ENCODE measurements at regions not wholly inside any gene's neighbourhood (a gene's known extent, or its start where the extent isn't known, plus 50 kb on each side); places are given as distances from the start of the nearest gene placed in this dataset.
"Not testable (repeated sequence)": the region's sequence is repeated elsewhere in the genome, so short reads cannot be mapped to it uniquely, and the experiment has no call there.

DNA sequence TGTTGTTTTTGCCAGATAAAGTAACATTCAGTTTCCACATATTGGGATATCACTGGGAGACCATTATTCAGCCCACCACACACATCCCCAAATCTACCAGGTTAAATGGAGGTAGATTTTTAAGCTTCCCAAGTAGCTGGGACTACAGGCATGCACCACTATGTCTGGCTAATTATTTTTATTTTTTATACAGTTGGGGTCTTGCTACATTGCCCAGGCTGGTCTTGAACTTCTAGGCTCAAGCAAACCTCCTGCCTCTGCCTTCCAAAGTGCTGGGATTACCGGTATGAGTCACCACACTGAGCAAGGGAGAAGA is 96.6 kb upstream of the CHD2 start:
- 13 to 17% methylated on average over 1 of the region's 1 CpG for WGBS, 2 donors
- DNase-seq (ENCODE audit: low spot score in 2 of 2), result no peak
- intact Hi-C loops (cut with DNase I; ENCODE audit: low total_unique reads), result no loop called here
- no peak overlapping the region for H3K4me3 ChIP-seq (ENCODE audit: low read depth, poor library complexity, severe bottlenecking)
- TF ChIP-seq CTCF (IDR thresholded peaks at IDR 0.05), result no peak
- no peak for TF ChIP-seq POLR2A (IDR thresholded peaks at IDR 0.05)

- 20 to 24% methylated on average over 5 of the region's 5 CpGs for WGBS, 2 donors
- H3K4me3 ChIP-seq (ENCODE audit: low read depth, poor library complexity, severe bottlenecking), result no peak overlapping the region
- TF ChIP-seq CTCF (IDR thresholded peaks at IDR 0.05), result no peak
- no peak for TF ChIP-seq POLR2A (IDR thresholded peaks at IDR 0.05)
- DNase-seq (ENCODE audit: low spot score in 2 of 2), result peak; percentile 90 to 95
- intact Hi-C loops (cut with DNase I; ENCODE audit: low total_unique reads), result no loop called here
Measured at GRCh38 chr15:92803852-92804609, 96.1 kb upstream of the CHD2 start.

- DNase-seq (ENCODE audit: low spot score in 2 of 2); intact Hi-C loops (cut with DNase I; ENCODE audit: low total_unique reads); H3K4me3 ChIP-seq (ENCODE audit: low read depth, poor library complexity, severe bottlenecking): not testable (repeated sequence)
- WGBS, 2 donors, result 93 to 97% methylated on average over 5 of the region's 5 CpGs
Measured at GRCh38 chr15:92804610-92804936, 95.6 kb upstream of the CHD2 start.

DNA sequence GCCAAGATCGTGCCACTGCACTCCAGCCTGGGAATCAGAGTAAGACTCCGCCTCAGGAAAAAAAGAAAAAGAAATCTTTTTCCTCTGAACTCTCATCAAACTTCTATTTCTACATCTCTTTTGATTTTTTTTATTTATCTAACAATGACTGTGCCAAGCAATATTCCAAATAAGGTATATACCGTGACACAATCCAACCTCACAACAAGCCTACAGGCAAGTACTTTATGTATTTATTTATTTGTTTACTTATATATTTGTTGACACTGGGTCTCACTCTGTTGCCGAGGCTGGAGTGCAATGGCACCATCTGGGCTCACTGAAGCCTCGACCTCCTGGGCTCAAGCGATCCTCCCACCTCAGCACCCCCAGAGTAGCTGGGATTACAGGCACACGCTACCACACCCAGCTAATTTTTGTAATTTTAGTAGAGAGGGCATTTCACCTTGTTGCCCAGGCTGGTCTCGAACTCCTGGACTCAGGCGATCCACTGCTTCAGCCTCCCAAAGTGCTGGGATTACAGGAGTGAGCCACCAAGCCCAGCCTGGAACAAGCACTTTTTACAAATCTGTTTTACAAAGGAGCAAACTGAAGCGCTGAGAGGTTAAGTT is 94.9 kb upstream of the CHD2 start:
- no peak for TF ChIP-seq POLR2A (IDR thresholded peaks at IDR 0.05)
- H3K4me3 ChIP-seq (ENCODE audit: low read depth, poor library complexity, severe bottlenecking), result no peak overlapping the region
- no peak for DNase-seq (ENCODE audit: low spot score in 2 of 2)
- WGBS, 2 donors, result 86 to 93% methylated on average over 10 of the region's 10 CpGs
- intact Hi-C loops (cut with DNase I; ENCODE audit: low total_unique reads), result loop anchor here (5.0 kb wide), 1 partner anchor 102 kb away; no protein-coding TSS in a partner anchor

- 95 to 98% methylated on average over 11 of the region's 11 CpGs for WGBS, 2 donors
- DNase-seq (ENCODE audit: low spot score in 2 of 2); H3K4me3 ChIP-seq (ENCODE audit: low read depth, poor library complexity, severe bottlenecking): not testable (repeated sequence)
- intact Hi-C loops (cut with DNase I; ENCODE audit: low total_unique reads), result loop anchor here (5.0 kb wide), 1 partner anchor 101 kb away; no protein-coding TSS in a partner anchor
Measured at GRCh38 chr15:92806171-92806570, 94.0 kb upstream of the CHD2 start.

DNA sequence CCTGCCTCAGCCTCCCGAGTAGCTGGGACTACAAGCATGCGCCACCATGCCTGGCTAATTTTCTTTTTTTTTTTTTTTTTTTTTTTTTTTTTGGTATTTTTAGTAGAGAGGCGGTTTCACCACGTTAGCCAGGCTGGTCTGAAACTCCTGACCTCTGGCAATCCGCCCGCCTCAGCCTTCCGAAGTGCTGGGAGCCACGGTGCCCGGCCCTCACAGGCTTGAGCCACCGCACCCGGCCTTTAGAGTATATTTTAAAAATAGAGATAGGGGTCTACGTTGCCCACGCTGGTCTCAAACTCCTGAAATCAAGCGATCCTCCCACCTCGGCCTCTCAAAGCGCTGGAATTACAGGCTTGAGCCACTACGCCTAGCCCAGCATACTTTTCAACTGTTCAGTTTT is 93.4 kb upstream of the CHD2 start:
- no peak overlapping the region for H3K4me3 ChIP-seq (ENCODE audit: low read depth, poor library complexity, severe bottlenecking)
- no peak for DNase-seq (ENCODE audit: low spot score in 2 of 2)
- TF ChIP-seq POLR2A (IDR thresholded peaks at IDR 0.05) (no peak), CTCF (IDR thresholded peaks at IDR 0.05) (no peak)
- WGBS, 2 donors, result 83 to 87% methylated on average over 17 of the region's 17 CpGs
- intact Hi-C loops (cut with DNase I; ENCODE audit: low total_unique reads), result loop anchor here (5.0 kb wide), 1 partner anchor 101 kb away; no protein-coding TSS in a partner anchor

- WGBS, 2 donors, result 41 to 48% methylated on average over 14 of the region's 14 CpGs
- intact Hi-C loops (cut with DNase I; ENCODE audit: low total_unique reads), result loop anchor here (5.0 kb wide), 1 partner anchor 99 kb away; no protein-coding TSS in a partner anchor
- TF ChIP-seq POLR2A (IDR thresholded peaks at IDR 0.05), result no peak
- TF ChIP-seq CTCF (IDR thresholded peaks at IDR 0.05), result no peak
- H3K4me3 ChIP-seq (ENCODE audit: low read depth, poor library complexity, severe bottlenecking), result no peak overlapping the region
- DNase-seq (ENCODE audit: low spot score in 2 of 2), result no peak
Measured at GRCh38 chr15:92807971-92808571, 92.1 kb upstream of the CHD2 start.
